ENCODE measurements at regions not wholly inside any gene's neighbourhood (a gene's known extent, or its start where the extent isn't known, plus 50 kb on each side); places are given as distances from the start of the nearest gene placed in this dataset.

DNA sequence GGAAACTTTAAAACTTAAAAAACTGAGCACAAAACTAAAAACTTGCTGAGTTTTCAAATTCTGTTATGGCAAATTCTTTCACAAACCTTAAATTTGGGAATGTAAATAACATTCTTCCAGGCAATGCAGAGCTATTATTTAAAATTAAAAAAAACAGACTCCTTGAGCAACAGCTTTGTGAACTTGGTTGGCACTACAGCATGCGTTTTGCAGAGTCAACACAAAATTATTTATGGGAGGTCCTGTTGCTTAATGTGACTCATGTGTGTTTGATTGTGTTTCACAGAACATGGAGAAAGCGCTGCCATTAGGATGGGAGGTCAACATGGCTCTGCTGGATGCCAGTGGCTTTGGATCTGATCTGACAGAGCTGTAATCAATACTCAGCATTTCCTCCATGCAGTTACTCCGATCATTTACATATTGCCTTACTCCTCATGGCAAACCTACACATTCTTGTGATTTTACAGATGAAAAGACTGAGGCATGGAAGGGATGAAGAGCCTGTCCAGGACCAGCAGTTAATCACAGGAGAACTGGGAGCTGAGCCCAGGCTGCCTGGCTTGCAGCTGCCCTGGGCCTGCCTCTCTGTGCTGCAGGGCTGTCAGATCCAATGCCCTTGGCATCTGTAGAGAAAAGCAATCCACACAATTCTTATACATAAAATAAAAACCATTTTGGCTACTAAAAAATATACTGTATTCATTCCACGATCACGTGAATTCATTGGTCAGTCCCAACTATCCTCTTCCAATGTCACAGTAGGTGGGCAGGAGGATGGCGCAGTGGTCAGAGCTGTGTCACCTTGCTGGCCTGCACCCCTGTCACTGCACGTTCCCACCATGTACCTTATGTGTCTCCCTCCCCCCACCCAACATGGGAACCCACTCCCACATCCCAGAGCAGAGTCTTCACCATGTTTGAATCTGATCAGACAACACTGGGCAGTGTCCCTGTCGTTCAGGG, 200.9 kb downstream of the CXCL12 start:
- Histone ChIP-seq H3K4me2 (ENCODE audit: low read depth, low read length) (no peak overlapping the region), H3K4me1 (ENCODE audit: low read length) (no peaks in the 10 kb centered on the region), H3F3A (ENCODE audit: insufficient read depth, low read length) (no peaks in the 10 kb centered on the region), H3K9me3 (replicated peaks; ENCODE audit: insufficient read depth, low read length) (no peaks in the 10 kb centered on the region), H3K79me2 (ENCODE audit: low read length) (no peaks in the 10 kb centered on the region), H4K20me1 (ENCODE audit: insufficient read depth, low read length) (no peaks in the 10 kb centered on the region), H3K27ac (ENCODE audit: low read length) (no peak overlapping the region), H3K9ac (ENCODE audit: low read length) (no peak overlapping the region), H3K4me3 (ENCODE audit: low read length) (no peak overlapping the region), H3K27me3 (replicated peaks; ENCODE audit: insufficient read depth, low read length) (no peaks in the 10 kb centered on the region), H3K9me2 (replicated peaks; ENCODE audit: insufficient read depth, low read length) (no peaks in the 10 kb centered on the region), H3K36me3 (replicated peaks; ENCODE audit: insufficient read depth, low read length) (no peaks in the 10 kb centered on the region), H2AFZ (ENCODE audit: low read length) (no peak overlapping the region)
- no peak for DNase-seq
- TF ChIP-seq EZH2phosphoT487 (IDR thresholded peaks at IDR 0.05; ENCODE audit: low read length) (no peak), EZH2 (optimal IDR thresholded peaks at IDR 0.05; ENCODE audit: low read depth, low read length) (no peak)
- TF ChIP-seq, protein P1, sequence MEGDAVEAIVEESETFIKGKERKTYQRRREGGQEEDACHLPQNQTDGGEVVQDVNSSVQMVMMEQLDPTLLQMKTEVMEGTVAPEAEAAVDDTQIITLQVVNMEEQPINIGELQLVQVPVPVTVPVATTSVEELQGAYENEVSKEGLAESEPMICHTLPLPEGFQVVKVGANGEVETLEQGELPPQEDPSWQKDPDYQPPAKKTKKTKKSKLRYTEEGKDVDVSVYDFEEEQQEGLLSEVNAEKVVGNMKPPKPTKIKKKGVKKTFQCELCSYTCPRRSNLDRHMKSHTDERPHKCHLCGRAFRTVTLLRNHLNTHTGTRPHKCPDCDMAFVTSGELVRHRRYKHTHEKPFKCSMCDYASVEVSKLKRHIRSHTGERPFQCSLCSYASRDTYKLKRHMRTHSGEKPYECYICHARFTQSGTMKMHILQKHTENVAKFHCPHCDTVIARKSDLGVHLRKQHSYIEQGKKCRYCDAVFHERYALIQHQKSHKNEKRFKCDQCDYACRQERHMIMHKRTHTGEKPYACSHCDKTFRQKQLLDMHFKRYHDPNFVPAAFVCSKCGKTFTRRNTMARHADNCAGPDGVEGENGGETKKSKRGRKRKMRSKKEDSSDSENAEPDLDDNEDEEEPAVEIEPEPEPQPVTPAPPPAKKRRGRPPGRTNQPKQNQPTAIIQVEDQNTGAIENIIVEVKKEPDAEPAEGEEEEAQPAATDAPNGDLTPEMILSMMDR (IDR thresholded peaks at IDR 0.05; ENCODE audit: low read length) = no peak

DNA sequence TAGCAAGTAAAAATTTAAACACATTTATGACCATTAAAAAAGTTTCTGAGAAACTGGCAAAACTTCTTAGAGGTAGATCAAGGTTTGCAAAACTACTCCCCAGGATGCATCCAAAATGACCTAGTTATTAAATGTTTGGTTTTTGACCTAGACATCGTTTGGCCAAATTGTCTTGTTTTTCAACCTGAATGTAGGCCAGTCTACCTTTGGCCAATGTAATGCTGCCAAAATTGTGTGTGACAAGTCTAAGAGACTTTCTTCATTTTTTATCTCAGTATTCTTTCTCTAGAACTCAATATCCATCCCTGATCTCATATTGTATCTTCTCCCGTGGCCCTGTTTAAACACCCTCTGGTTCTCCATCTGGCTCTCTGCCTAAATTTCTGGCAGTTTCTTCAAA, 202.0 kb downstream of the CXCL12 start:
- no peaks in the 10 kb centered on the region for H3K4me1 ChIP-seq (ENCODE audit: low read length)
- no peak overlapping the region for H3K9ac ChIP-seq (ENCODE audit: low read length)
- no peaks in the 10 kb centered on the region for H3K79me2 ChIP-seq (ENCODE audit: low read length)
- H3K4me2 ChIP-seq (ENCODE audit: low read depth, low read length) = no peak overlapping the region
- H3K36me3 ChIP-seq (replicated peaks; ENCODE audit: insufficient read depth, low read length) = no peaks in the 10 kb centered on the region
- no peaks in the 10 kb centered on the region for H3F3A ChIP-seq (ENCODE audit: insufficient read depth, low read length)
- H2AFZ ChIP-seq (ENCODE audit: low read length) = no peak overlapping the region
- no peaks in the 10 kb centered on the region for H3K27me3 ChIP-seq (replicated peaks; ENCODE audit: insufficient read depth, low read length)
- H3K4me3 ChIP-seq (ENCODE audit: low read length) = no peak overlapping the region
- H3K9me3 ChIP-seq (replicated peaks; ENCODE audit: insufficient read depth, low read length) = no peaks in the 10 kb centered on the region
- no peaks in the 10 kb centered on the region for H4K20me1 ChIP-seq (ENCODE audit: insufficient read depth, low read length)
- H3K9me2 ChIP-seq (replicated peaks; ENCODE audit: insufficient read depth, low read length) = no peaks in the 10 kb centered on the region
- no peak for DNase-seq
- no peak overlapping the region for H3K27ac ChIP-seq (ENCODE audit: low read length)
- TF ChIP-seq EZH2 (optimal IDR thresholded peaks at IDR 0.05; ENCODE audit: low read depth, low read length) (no peak), EZH2phosphoT487 (IDR thresholded peaks at IDR 0.05; ENCODE audit: low read length) (no peak)
- TF ChIP-seq, protein P1 (IDR thresholded peaks at IDR 0.05; ENCODE audit: low read length) = no peak

GRCh38 chr10:44180321-44181168, 204.4 kb downstream of the CXCL12 start:
- TF ChIP-seq EZH2phosphoT487 (IDR thresholded peaks at IDR 0.05; ENCODE audit: low read length) = no peak
- TF ChIP-seq EZH2 (optimal IDR thresholded peaks at IDR 0.05; ENCODE audit: low read depth, low read length) = no peak
- TF ChIP-seq, protein P1 (IDR thresholded peaks at IDR 0.05; ENCODE audit: low read length) = no peak
- no peak for DNase-seq
- Histone ChIP-seq H3K27me3 (replicated peaks; ENCODE audit: insufficient read depth, low read length) (no peaks in the 10 kb centered on the region), H3F3A (ENCODE audit: insufficient read depth, low read length) (no peaks in the 10 kb centered on the region), H3K4me3 (ENCODE audit: low read length) (no peak overlapping the region), H3K27ac (ENCODE audit: low read length) (no peak overlapping the region), H3K79me2 (ENCODE audit: low read length) (no peaks in the 10 kb centered on the region), H3K9me2 (replicated peaks; ENCODE audit: insufficient read depth, low read length) (no peaks in the 10 kb centered on the region), H3K9ac (ENCODE audit: low read length) (no peak overlapping the region), H3K4me2 (ENCODE audit: low read depth, low read length) (no peak overlapping the region), H3K4me1 (ENCODE audit: low read length) (no peaks in the 10 kb centered on the region), H2AFZ (ENCODE audit: low read length) (no peak overlapping the region), H3K9me3 (replicated peaks; ENCODE audit: insufficient read depth, low read length) (no peaks in the 10 kb centered on the region), H3K36me3 (replicated peaks; ENCODE audit: insufficient read depth, low read length) (no peaks in the 10 kb centered on the region), H4K20me1 (ENCODE audit: insufficient read depth, low read length) (no peaks in the 10 kb centered on the region)
